ENCODE measurements at regions not wholly inside any gene's neighbourhood (a gene's known extent, or its start where the extent isn't known, plus 50 kb on each side); places are given as distances from the start of the nearest gene placed in this dataset.

DNA sequence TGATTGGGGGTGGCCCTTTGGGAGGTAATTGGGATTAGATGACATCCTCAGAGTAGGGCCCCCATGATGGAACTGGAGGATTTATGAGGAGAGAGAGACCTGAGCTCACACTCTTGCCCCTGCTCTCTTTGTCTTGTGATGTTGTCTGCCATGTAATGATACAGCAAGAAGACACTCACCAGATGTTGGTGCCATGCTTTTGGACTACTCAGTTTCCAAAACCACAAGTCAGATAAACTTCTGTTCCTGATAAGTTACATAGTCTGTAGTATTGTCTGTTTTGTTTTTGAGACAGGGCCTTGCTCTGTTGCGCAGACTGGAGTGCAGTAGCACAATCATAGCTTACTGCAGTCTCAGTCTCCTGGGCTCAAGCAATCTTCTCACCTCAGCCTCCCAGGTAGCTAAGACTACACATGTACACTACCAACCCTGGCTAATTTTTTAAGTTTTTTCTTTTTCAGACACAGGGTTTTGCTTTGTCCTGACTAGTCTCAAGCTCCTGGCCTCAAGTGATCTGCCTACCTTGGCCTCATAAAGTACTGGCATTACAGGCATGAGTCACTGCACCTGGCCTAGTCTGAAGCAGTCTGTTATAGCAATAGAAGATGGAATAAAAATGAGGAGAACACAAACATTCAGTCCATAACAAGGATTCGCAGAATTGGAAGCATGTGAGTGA lies 115.0 kb upstream of the GALNT2 start:
- in situ Hi-C loops (cut with MboI; ENCODE audit: low pct_ligation_motif_present in 1 of 4, low pct_unique_long_range_greater_than_20kb in 1 of 4, low sequenced_read_pairs in 3 of 4), result no loop called here
- Histone ChIP-seq H3K27ac (no peak overlapping the region), H3K36me3 (no peaks in the 10 kb centered on the region), H3K9me3 (no peaks in the 10 kb centered on the region), H3K4me1 (peaks cover 0 to 8% (median 0%) of the 10 kb centered on the region in 4 donors), H3K27me3 (no peaks in the 10 kb centered on the region), H3K4me3 (no peak overlapping the region)
- TF ChIP-seq POLR2AphosphoS5 (IDR thresholded peaks at IDR 0.05) (no peak), EP300 (IDR thresholded peaks at IDR 0.05; ENCODE audit: low read depth) (no peak), POLR2A (IDR thresholded peaks at IDR 0.05) (no peak)
- TF ChIP-seq, protein P1, sequence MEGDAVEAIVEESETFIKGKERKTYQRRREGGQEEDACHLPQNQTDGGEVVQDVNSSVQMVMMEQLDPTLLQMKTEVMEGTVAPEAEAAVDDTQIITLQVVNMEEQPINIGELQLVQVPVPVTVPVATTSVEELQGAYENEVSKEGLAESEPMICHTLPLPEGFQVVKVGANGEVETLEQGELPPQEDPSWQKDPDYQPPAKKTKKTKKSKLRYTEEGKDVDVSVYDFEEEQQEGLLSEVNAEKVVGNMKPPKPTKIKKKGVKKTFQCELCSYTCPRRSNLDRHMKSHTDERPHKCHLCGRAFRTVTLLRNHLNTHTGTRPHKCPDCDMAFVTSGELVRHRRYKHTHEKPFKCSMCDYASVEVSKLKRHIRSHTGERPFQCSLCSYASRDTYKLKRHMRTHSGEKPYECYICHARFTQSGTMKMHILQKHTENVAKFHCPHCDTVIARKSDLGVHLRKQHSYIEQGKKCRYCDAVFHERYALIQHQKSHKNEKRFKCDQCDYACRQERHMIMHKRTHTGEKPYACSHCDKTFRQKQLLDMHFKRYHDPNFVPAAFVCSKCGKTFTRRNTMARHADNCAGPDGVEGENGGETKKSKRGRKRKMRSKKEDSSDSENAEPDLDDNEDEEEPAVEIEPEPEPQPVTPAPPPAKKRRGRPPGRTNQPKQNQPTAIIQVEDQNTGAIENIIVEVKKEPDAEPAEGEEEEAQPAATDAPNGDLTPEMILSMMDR (IDR thresholded peaks at IDR 0.05), result no peak
- intact Hi-C loops (cut with DNase I; ENCODE audit: low total_unique reads), result no loop called here
- no peak for DNase-seq
- WGBS, 2 donors (ENCODE audit: low coverage in 1 of 2), result 80 to 100% methylated on average over 1 to 2 of the region's 2 CpGs

DNA sequence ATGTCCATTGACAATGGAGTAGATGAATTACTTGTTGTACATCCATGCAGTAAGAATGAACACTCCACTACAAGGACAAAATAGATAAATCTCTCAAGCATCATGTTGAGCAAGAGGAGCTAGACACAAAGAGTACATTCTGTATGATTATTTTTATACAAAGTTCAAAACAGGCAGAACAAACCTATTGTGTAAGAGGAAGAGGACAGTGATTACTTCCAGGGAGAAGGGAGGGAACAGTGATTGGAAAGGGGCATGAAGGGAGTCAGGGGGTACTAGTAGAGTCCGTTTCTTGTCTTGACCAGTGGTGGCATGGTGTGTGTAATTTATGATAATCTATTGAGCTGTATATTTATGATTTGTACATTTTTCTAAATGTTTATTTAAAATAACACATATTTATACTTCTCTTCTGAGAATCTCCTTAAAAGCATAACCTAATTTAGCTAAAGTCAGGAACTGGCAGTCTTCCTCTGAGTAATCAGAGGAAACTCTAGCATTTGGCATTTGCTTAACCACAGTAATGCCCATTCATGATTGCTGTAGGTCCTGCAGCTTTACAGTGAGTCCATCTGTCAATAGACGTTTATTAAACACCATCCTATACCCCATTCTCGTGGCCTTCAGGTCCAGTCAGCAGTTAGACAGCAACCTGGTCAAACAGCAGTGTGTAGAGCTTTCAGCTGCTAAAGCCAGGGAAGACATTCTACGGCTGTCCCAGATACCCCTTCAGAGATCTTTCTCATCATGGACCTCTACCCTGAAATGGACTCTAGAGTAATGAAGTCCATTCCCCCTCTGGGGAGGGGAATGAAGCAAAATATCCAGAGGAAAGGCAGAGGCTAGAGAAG lies 114.1 kb upstream of the GALNT2 start:
- Histone ChIP-seq H3K27ac (no peak overlapping the region), H3K36me3 (no peaks in the 10 kb centered on the region), H3K4me3 (no peak overlapping the region), H3K27me3 (no peaks in the 10 kb centered on the region), H3K9me3 (no peaks in the 10 kb centered on the region), H3K4me1 (peaks cover 0 to 8% (median 0%) of the 10 kb centered on the region in 4 donors)
- in situ Hi-C loops (cut with MboI; ENCODE audit: low pct_ligation_motif_present in 1 of 4, low pct_unique_long_range_greater_than_20kb in 1 of 4, low sequenced_read_pairs in 3 of 4), result no loop called here
- intact Hi-C loops (cut with DNase I; ENCODE audit: low total_unique reads), result no loop called here
- no peak for DNase-seq
- WGBS, 2 donors (ENCODE audit: low coverage in 1 of 2), result 77 to 100% methylated on average over 1 to 4 of the region's 4 CpGs
- TF ChIP-seq, protein P1 (IDR thresholded peaks at IDR 0.05), result no peak
- TF ChIP-seq POLR2AphosphoS5 (IDR thresholded peaks at IDR 0.05) (no peak), POLR2A (IDR thresholded peaks at IDR 0.05) (no peak), EP300 (IDR thresholded peaks at IDR 0.05; ENCODE audit: low read depth) (no peak)

DNA sequence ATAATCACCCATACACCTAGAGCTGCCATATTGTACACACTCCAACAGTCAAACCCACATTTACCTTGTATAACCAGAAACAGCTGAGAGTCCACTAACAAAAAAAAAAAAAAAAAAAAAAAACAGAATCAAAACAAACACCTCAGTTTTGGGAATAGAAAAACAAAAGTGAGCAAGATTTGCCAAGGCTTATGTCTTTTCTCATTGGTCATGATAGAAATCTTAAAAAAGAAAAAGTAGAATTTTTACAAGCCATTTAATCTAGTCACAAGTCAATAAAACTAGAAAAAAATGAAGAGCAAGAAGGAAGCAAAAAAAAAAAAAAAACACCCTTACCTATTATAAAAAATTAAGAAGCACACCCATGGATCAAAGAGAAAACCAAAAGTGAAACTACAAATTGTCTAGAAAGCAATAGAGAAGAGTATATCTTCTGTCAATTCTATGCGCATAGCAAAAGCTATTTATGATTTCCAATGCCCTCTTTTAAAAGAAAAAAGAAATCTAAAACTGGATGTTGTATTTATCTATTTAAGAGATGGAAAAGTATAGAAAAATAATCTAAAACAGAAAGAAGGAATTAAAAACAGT lies 113.2 kb upstream of the GALNT2 start:
- H3K27ac ChIP-seq, result no peak overlapping the region
- no peaks in the 10 kb centered on the region for H3K27me3 ChIP-seq
- TF ChIP-seq EP300 (IDR thresholded peaks at IDR 0.05; ENCODE audit: low read depth), result no peak
- TF ChIP-seq, protein P1 (IDR thresholded peaks at IDR 0.05), result no peak
- no peaks in the 10 kb centered on the region for H3K36me3 ChIP-seq
- no peak overlapping the region for H3K4me3 ChIP-seq
- intact Hi-C loops (cut with DNase I; ENCODE audit: low total_unique reads), result no loop called here
- in situ Hi-C loops (cut with MboI; ENCODE audit: low pct_ligation_motif_present in 1 of 4, low pct_unique_long_range_greater_than_20kb in 1 of 4, low sequenced_read_pairs in 3 of 4), result no loop called here
- DNase-seq, result no peak
- H3K9me3 ChIP-seq, result no peaks in the 10 kb centered on the region
- 42 to 48% methylated on average over 1 of the region's 1 CpG for WGBS, 2 donors (ENCODE audit: low coverage in 1 of 2)
- peaks cover 0 to 8% (median 0%) of the 10 kb centered on the region in 4 donors for H3K4me1 ChIP-seq

DNA sequence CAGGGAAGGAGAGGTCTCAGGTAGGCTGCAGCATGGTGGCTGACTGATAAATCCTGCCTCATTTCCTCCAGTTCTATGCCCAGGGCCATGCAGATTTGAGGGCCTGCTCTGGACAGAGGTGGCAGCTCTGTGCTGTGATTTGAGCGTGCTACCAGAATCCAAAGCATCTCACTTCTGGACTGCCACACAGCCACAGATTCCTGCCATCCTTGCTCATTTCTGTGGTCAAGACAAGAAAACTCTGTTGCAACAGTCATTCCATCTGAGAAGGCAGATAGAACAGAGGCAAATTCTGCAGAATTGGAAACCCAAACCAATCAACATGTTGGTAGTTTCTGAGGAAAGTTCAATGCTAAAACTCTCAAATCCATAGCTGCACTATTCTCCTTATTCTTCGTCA lies 102.8 kb upstream of the GALNT2 start:
- no peak overlapping the region for H3K27ac ChIP-seq
- 90% methylated on average over 1 to 2 of the region's 2 CpGs for WGBS, 2 donors (ENCODE audit: low coverage in 1 of 2)
- no peaks in the 10 kb centered on the region for H3K36me3 ChIP-seq
- DNase-seq, result no peak
- no peaks in the 10 kb centered on the region for H3K27me3 ChIP-seq
- no peaks in the 10 kb centered on the region for H3K9me3 ChIP-seq
- no peaks in the 10 kb centered on the region for H3K4me1 ChIP-seq
- no peak for TF ChIP-seq POLR2A (IDR thresholded peaks at IDR 0.05)
- in situ Hi-C loops (cut with MboI; ENCODE audit: low pct_ligation_motif_present in 1 of 4, low pct_unique_long_range_greater_than_20kb in 1 of 4, low sequenced_read_pairs in 3 of 4), result no loop called here
- intact Hi-C loops (cut with DNase I; ENCODE audit: low total_unique reads), result no loop called here
- no peak overlapping the region for H3K4me3 ChIP-seq
